Myocyte (in vitro differentiated cells): ENCODE measurements at regions not wholly inside any gene's neighbourhood (a gene's known extent, or its start where the extent isn't known, plus 50 kb on each side); places are given as distances from the start of the nearest gene placed in this dataset.

Experiments used
- DNase-seq: peaks from one replicate; pipeline ENCODE4 v3.0.0-alpha.2; 2012; ENCODE audit warnings: low read depth

DNA sequence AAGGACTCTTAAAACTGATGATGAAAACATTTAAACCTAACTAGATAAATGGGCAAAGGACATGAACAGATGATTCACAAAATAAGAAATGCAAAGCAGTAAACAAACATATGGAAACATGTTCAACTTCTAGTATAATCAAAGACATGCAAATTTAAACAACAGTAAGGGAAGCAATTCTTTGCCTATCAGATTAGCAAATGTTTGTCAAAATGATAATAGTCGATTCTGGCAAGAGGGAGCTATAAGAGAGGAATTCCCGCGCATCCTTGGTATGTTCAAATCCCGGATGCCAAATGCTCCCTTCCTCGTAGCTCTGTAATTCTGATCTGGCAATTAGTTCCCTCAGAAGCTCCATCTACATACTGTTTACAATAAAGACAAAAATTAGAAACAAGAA is 320.5 kb downstream of the PHKB start:
- DNase-seq: no peak

DNA sequence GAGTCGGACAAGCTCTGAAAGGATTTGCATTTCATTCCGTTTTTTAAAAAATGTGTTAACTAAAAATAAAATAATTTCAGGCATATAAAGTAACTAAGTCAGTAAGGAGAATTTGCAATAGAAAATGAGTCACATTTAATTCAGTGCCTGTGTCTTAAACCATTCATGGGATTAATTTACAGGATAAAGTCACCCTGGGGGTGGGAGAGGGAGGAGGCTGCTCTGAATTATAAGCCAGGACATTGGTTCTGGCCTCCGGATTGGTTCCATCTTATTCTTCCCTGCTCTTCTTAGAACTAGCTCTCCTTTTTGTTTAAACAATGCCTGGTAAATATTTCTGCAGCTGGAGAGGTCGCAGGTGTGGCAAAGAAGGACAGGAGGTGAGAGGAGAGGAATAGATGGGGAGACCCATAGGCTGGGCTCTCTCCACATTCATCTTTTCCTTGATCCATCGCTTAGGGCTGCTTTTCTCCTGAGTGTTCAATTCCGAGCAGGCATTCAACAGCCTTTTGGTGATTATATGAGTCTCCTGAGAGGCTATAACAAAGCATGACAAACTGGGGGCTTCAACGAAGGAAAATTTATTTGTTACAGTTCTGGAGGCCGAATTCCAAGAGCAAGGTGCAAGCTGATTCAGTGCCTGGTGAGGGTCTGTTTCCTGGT is 319.2 kb downstream of the PHKB start:
- DNase-seq: no peak

DNA sequence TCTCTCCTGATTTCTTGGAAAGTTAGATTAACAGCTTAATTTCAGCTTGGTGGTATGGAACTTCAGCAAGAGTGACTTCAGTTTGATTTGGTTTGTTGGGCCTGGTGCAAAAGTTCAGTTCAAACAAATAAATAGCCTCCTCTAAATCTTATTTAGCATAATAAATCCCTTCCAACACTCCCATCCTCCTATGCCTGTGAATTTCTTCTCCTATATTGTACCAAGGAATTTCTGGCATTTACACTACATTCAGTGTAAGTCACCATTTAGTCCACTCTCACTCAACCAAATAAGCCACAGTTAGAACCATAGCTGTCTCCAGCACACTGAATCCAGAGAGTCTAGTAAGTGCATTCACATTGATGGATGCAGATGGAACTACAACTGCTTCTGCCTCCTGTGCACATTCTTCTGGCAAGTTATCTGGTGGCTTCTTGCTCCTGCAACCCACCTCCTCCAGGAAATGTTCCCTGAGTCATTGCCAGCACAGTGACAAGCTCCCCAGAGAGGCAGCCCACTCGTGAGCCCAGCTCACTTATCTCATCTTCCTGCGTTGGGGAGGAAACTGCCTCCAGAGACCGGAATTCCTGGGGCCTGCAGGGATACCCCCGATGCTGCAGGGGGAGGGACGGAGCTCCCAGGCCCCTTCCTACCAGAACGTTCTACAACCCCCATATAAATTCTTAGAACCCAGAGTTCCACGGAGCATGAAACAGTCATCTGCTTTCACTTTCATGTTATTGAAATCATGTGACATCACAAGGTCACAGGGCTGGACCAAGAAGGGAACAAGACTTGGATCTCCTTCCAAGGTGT is 318.3 kb downstream of the PHKB start:
- peak; percentile 17 for DNase-seq

DNA sequence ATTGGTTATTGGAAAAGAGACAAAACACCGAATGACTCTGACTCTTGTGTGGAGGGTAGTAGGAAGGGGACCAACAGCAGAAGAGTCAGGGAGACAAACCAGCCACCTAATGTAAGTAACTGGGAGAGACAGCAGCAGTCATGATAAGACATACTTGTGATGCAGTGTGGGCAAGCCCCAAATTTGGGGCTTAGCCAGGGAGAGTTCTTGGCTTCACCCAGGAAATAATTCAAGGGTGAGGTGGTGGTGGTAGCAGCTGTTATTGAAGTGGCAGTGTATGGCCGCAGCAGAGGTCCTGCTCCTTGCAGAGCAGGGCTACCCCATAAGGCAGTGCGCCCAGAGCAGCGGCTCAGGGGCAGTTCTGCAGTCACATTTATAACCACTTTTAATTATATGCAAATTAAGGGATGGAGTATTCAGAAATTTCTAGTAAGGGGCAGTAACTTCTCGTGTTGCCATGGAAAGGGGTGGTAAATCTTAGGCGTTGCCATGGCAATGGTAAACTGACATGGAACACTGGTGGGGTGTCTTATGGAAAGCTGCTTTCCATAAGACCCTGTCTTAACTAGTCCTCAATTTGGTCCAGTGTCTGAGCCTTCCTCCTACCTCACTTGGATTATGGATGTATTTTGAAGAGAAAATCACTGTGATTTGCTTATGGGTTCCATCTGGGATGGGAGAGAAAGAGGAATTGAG is 317.1 kb downstream of the PHKB start:
- DNase-seq: peak; percentile 85

DNA sequence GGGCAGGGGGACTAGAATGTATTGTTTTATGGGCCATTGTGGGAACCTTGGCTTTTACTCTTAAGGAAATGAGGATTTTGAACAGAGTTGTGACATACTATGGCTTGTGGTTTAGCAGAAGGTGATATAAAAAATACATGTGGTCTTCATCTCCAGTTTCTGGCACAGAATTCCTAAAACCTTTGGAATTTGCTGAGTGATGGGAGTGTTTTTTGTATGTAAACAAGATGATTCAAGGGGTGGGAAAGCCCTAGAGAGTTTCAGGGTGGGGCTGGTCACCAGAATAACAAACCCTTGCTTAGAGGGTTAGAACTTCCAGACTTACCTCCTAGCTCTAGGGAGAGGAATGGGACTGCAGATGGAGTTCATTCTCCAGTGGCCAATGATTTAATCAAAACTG is 316.1 kb downstream of the PHKB start:
- DNase-seq: peak; percentile 15

DNA sequence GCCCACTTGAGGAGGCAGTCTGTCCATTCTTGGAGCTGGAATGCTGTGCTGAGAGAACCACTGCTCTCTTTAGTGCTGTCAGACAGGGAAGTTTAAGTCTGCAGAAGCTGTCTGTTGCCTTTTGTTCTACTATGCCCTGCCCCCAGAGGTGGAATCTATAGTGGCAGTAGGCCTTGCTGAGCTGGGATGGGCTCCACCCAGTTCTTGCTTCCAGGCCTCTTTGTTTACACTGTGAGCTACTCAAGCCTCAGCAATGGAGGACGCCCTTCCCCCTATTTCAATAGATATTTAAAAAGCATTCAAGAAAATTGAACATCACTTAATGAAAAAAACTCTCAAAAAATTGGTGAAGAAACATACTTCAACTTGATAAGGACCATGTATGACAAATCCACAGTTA is 313.5 kb downstream of the PHKB start:
- DNase-seq: no peak

DNA sequence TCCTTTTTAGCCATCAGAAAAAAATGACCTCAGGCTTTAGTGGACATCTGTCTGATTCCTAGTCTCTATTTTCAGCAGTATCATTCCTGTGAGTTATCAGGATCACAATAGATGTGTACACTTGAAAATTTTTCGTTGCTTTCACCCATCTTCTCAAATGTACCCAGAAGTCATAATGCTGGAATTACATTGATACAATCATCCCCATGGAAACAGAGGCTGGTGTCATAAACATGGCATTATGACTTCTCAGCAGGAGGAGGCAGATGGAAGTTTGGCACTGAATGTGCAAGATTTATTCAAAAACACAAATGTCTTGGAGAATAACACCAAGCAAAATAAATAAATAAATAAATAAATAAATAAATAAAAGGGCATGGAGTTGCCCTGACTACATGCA is 292.5 kb downstream of the PHKB start:
- DNase-seq: no peak
